Ovary (tissue), 3 donors: ENCODE measurements at regions not wholly inside any gene's neighbourhood (a gene's known extent, or its start where the extent isn't known, plus 50 kb on each side); places are given as distances from the start of the nearest gene placed in this dataset.

ENCODE experiments used
- CTCF ChIP-seq, 3 donors: fragments of 450-650 bp in 2 of 3; fragments of 200-600 bp in 1 of 3; IDR thresholded peaks; one replicate each; pipeline versions ENCODE4 v1.5.1 to v1.8.0; 2016 to 2022; ENCODE audit warnings: antibody characterized with exemption in 3 of 3, mild to moderate bottlenecking in 1 of 3
- EP300 ChIP-seq: sonication (generic); formaldehyde crosslinking; IDR thresholded peaks from one replicate; pipeline ENCODE4 v1.6.1; 2017; ENCODE audit warnings: antibody characterized with exemption
- donor health status: DM: no; HTN: no; CAD: no.

GRCh38 chr4:81776794-81777193 lies 305.1 kb upstream of the RASGEF1B start:
- TF ChIP-seq EP300 (no peak), CTCF (IDR thresholded peaks at IDR 0.05) (no peak)
